ENCODE measurements at regions not wholly inside any gene's neighbourhood (a gene's known extent, or its start where the extent isn't known, plus 50 kb on each side); places are given as distances from the start of the nearest gene placed in this dataset.

DNA sequence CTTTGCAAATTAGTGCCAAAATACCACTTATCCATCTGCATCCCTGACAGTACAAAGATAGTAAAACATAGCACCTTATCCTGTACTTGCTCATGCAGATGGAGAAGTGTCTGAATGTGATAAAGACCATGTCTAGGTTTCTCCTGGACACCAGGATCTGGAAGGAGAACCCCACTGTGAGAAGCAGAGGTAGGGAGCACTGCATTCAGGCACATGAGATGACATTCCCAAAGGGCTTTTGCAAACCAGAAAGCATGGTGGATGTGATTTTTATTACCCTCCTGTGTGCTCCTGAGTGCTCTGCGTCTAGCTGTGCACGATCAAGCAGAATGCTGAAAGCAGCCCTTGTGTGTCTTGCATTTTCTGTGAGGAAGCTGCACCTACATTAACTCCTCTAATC, 857.6 kb upstream of the ID2 start:
- TF ChIP-seq, protein P1, sequence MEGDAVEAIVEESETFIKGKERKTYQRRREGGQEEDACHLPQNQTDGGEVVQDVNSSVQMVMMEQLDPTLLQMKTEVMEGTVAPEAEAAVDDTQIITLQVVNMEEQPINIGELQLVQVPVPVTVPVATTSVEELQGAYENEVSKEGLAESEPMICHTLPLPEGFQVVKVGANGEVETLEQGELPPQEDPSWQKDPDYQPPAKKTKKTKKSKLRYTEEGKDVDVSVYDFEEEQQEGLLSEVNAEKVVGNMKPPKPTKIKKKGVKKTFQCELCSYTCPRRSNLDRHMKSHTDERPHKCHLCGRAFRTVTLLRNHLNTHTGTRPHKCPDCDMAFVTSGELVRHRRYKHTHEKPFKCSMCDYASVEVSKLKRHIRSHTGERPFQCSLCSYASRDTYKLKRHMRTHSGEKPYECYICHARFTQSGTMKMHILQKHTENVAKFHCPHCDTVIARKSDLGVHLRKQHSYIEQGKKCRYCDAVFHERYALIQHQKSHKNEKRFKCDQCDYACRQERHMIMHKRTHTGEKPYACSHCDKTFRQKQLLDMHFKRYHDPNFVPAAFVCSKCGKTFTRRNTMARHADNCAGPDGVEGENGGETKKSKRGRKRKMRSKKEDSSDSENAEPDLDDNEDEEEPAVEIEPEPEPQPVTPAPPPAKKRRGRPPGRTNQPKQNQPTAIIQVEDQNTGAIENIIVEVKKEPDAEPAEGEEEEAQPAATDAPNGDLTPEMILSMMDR (IDR thresholded peaks at IDR 0.05; ENCODE audit: low read depth, low read length), result no peak
- no peak overlapping the region for H3K4me3 ChIP-seq (ENCODE audit: low read depth, low read length)

DNA sequence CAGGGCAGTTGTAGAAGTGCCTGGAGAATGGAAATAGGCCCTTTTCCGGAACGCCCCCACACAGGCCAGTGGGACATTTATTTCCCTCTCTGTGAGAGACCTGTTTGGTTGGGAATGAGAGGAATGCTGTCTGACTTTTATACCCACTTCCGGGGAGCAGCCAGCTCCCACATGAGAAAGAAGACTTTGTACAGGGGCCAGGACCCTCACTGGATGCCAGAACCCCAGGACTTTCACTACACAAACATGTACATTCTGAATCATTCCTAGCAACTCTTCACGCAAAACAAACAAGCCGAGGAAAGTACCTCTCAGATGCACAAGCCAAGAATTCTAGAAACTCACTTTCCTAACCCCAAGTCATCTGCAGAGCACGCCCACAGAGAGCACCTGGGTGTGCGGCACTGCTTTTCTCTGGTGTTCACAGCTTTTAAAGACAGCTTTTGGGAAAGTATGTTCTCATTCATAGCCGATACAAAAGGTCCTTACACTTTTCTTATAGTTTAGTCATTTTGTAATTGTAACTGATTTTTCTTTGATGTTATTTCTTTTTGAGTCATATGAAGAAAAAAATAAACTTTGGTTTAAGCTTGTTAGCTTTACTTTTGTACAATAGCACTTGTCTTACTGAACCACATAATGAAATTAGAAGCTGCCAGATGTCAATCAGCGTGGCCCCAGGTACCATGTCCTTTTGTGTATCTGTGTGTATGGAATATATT, 856.1 kb upstream of the ID2 start:
- TF ChIP-seq, protein P1 (IDR thresholded peaks at IDR 0.05; ENCODE audit: low read depth, low read length), result no peak
- H3K4me3 ChIP-seq (ENCODE audit: low read depth, low read length), result no peak overlapping the region

DNA sequence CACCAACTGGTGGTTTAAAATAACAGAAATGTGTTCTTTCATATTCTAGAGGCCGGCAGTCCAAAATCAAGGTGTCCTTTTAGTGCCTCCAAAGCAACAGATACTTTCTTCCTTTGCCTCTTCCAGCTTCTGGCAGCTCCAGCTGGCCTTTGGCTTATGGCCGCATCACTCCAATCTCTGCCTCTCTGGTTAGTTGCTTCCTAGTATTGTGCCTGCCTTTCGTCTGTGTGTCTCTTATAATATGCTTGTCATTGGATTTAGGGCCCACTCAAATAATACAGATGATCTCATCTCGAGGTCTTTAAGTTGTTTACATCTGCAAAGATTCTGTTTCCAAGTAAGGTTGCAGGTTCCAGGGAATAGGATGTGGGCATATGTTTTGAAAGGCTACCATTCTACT, 855.2 kb upstream of the ID2 start:
- TF ChIP-seq, protein P1 (IDR thresholded peaks at IDR 0.05; ENCODE audit: low read depth, low read length), result no peak

DNA sequence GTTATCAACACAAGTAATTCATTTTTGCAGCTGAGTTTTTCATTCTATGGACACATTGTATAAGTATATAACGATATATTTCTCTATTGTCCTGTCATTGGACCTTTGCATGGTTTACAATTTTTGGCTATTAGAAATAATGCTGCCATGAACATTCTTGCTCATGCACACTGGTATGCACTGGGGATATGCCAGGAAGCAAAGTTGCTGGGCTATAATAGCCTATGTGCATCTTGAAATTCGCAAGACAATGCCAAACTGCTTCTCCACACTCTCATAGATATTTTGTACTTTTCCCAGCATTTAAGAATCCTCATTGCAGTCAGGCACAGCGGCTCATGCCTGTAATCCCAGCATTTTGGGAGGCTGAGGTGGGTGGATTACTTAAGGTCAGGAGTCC, 852.6 kb upstream of the ID2 start:
- H3K4me3 ChIP-seq (ENCODE audit: low read depth, low read length), result no peak overlapping the region
- TF ChIP-seq, protein P1 (IDR thresholded peaks at IDR 0.05; ENCODE audit: low read depth, low read length), result no peak

More for the DNA sequence above, 855.2 kb upstream of the ID2 start:
- H3K4me3 ChIP-seq (ENCODE audit: low read depth, low read length), result no peak overlapping the region

DNA sequence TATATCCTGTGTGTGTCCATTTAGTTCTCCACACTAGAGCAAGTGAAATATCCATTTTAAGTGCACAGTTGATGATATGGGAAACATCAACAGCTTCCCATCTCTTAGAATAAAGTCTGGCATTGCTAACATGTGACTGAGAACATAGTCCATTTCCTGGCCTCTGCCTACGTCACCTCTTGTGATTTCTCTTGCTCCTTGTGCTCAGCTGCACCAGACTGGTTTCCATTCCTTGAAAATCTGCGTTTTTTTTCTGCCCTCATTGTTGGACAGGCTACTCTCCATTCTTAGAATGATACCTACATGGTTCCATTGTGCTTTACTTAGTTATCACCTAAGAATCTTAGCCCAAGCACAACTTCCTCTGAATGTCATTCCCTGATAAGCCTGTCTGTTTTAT, 851.2 kb upstream of the ID2 start:
- TF ChIP-seq, protein P1 (IDR thresholded peaks at IDR 0.05; ENCODE audit: low read depth, low read length), result no peak
- no peak overlapping the region for H3K4me3 ChIP-seq (ENCODE audit: low read depth, low read length)

DNA sequence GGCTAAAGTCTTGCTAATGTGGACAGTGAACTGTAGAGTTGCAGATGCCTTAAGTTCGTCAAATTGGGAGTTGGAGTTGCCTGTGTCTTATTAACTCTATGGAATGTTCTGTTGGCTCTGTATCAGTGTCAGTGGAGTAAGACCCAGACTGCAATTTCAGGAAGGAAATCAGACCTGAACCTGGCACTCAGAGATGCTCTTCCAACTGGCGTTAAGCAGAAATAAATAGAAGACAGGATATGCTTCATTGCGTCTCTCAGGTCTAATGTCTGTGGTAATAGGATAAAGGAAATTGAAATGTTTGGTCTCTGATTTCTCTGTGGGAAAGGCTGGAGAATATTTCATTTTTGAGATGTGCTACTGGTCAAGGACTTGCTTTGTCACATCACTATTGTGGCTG, 846.7 kb upstream of the ID2 start:
- TF ChIP-seq, protein P1 (IDR thresholded peaks at IDR 0.05; ENCODE audit: low read depth, low read length), result no peak

DNA sequence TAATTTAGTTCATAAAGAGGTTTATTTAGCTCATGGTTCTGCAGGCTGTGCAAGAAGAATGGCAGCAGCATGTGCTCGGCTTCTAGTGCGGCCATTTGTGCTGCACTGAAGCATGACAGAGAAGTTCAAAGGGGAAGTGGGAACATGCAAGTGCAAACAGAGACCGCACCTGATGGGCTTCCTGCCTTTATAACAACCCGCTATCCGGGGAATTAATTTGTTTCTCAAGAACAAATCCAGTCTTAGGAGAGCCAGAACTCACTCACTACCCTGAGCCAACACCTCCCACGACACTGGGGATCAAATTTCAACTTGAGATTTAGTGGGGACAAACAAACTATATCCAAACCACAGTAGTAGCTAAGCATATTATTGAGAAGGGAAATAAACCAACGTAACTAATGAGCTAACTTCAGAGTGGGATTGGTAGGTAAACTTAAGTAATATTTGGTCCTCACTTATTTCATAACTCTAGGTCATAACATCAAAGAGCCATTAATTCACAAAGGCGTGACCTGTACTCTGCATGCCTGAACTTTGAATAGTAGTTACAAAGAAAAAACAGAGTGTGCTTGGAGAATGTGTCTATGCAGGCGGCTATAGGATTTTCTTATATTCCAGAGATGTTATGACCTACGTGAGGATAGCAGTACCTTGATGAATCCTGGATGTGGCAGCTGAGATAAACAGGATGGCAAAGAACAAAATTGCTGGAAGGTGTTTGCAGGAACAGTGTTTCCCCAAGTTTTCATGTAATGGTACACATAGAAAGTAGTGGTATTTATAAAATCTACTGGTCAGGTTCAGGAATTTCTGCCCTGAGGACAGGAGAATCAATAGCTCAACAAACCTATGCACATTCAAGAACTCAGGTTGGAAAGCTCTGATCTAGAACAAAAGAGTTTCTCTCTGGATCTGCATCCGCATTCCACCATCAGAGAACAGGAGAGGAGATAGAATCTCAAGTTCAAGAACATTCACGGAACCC, 845.9 kb upstream of the ID2 start:
- no peak overlapping the region for H3K4me3 ChIP-seq (ENCODE audit: low read depth, low read length)
- TF ChIP-seq, protein P1 (IDR thresholded peaks at IDR 0.05; ENCODE audit: low read depth, low read length), result no peak

More for the DNA sequence above, 846.7 kb upstream of the ID2 start:
- no peak overlapping the region for H3K4me3 ChIP-seq (ENCODE audit: low read depth, low read length)
